HCT116 (cell line): ENCODE measurements at regions not wholly inside any gene's neighbourhood (a gene's known extent, or its start where the extent isn't known, plus 50 kb on each side); places are given as distances from the start of the nearest gene placed in this dataset.

Source experiments
- EZH2 ChIP-seq: fragments of 200-600 bp; sonication (generic); IDR thresholded peaks from 2 replicates; pipeline ENCODE4 v1.6.1; 2017; ENCODE audit warnings: antibody characterized with exemption, mixed run types
- EZH2phosphoT487 ChIP-seq: fragments of 200-600 bp; IDR thresholded peaks from 2 replicates; pipeline ENCODE4 v1.6.1; 2018; ENCODE audit warnings: antibody characterized with exemption, borderline replicate concordance
- JUND ChIP-seq: IDR thresholded peaks from 2 replicates; pipeline ENCODE4 v1.6.1; 2012
- POLR2A ChIP-seq: IDR thresholded peaks from 2 replicates; pipeline ENCODE4 v1.7.0; 2011; ENCODE audit warnings: borderline replicate concordance; ENCODE audit not compliant: insufficient read depth, insufficient read length; ENCODE audit errors: extremely low read depth
- POLR2AphosphoS5 ChIP-seq: IDR thresholded peaks from 2 replicates; pipeline ENCODE4 v1.6.1; 2011; ENCODE audit warnings: mild to moderate bottlenecking, low read depth, low read length, moderate library complexity
- RAD21 ChIP-seq: IDR thresholded peaks from 2 replicates; pipeline ENCODE4 v1.6.1; 2012; ENCODE audit warnings: low read depth, mild to moderate bottlenecking
- SP1 ChIP-seq: IDR thresholded peaks from 2 replicates; pipeline ENCODE4 v1.6.1; 2012; ENCODE audit warnings: low read depth
- TCF7L2 ChIP-seq: IDR thresholded peaks from 2 replicates; pipeline ENCODE4 v1.7.0; 2011; ENCODE audit warnings: borderline replicate concordance, inconsistent platforms; ENCODE audit not compliant: insufficient read depth, insufficient read length; ENCODE audit errors: extremely low read depth
- YY1 ChIP-seq: IDR thresholded peaks from 2 replicates; pipeline ENCODE4 v1.6.1; 2011; ENCODE audit warnings: low read length, low read depth, moderate library complexity, mild to moderate bottlenecking; ENCODE audit not compliant: insufficient replicate concordance; ENCODE audit errors: extremely low read depth
- TF ChIP-seq, protein P1 (sequence below), 3 experiments: fragments of 200-600 bp in 1 of 3; sonication (generic) in 1 of 3; IDR thresholded peaks in 2 of 3; conservative IDR thresholded peaks in 1 of 3; 2 replicates each; pipeline ENCODE4 v1.5.1; 2012 to 2017; ENCODE audit warnings: low read depth in 2 of 3, low read length in 2 of 3, antibody characterized with exemption in 1 of 3, borderline replicate concordance in 1 of 3, control low read depth in 1 of 3, mild to moderate bottlenecking in 1 of 3, mixed read lengths in 1 of 3, mixed run types in 1 of 3, moderate library complexity in 1 of 3; ENCODE audit not compliant: insufficient read depth in 1 of 3

DNA sequence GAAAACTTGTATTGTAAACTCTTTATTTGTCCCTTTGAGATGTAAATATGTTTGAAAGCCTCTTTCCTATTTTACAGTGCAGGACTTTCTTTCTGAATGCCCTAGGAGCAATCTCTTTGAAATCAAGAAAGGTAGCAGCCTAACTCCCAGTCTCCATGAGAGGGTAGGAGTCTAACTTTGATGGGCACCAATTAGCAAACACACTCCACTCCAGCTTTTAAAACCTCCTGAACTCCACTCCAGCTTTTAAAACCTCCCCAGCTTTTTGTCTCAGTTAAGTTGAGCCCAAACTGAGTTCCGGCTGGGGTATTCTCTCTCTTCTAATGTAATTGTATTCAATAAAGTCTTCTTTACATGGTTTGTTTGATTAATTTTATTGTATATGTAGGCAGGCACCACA lies 493.7 kb upstream of the CDH7 start:
- TF ChIP-seq EZH2, result no peak
- TF ChIP-seq, protein P1, sequence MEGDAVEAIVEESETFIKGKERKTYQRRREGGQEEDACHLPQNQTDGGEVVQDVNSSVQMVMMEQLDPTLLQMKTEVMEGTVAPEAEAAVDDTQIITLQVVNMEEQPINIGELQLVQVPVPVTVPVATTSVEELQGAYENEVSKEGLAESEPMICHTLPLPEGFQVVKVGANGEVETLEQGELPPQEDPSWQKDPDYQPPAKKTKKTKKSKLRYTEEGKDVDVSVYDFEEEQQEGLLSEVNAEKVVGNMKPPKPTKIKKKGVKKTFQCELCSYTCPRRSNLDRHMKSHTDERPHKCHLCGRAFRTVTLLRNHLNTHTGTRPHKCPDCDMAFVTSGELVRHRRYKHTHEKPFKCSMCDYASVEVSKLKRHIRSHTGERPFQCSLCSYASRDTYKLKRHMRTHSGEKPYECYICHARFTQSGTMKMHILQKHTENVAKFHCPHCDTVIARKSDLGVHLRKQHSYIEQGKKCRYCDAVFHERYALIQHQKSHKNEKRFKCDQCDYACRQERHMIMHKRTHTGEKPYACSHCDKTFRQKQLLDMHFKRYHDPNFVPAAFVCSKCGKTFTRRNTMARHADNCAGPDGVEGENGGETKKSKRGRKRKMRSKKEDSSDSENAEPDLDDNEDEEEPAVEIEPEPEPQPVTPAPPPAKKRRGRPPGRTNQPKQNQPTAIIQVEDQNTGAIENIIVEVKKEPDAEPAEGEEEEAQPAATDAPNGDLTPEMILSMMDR (IDR thresholded peaks at IDR 0.05 in 2 of 3, conservative IDR thresholded peaks at IDR 0.05 in 1 of 3; ENCODE audit: borderline replicate concordance in 1 of 3, insufficient read depth in 1 of 3, low read depth in 2 of 3, low read length in 2 of 3), result no peak
- no peak for TF ChIP-seq YY1
- TF ChIP-seq EZH2phosphoT487, result no peak
- TF ChIP-seq POLR2A, result no peak
- TF ChIP-seq TCF7L2, result no peak
- no peak for TF ChIP-seq RAD21
- no peak for TF ChIP-seq SP1
- no peak for TF ChIP-seq JUND
- TF ChIP-seq POLR2AphosphoS5, result no peak
